B cell (primary cell): ENCODE measurements at regions not wholly inside any gene's neighbourhood (a gene's known extent, or its start where the extent isn't known, plus 50 kb on each side); places are given as distances from the start of the nearest gene placed in this dataset.

ENCODE experiments used
- ATAC-seq: fragments of 200-7000 bp; cut with Tn5 transposase; one replicate; pipeline ENCODE4 v1.10.0; 2021; ENCODE audit warnings: low read depth, mild to moderate bottlenecking, moderate number of reproducible peaks, moderate library complexity
- CTCF ChIA-PET: fragments of 350-600 bp; sonication (Branson Sonifier 250); formaldehyde crosslinking; loops from one replicate; lab custom pipeline; 2021; ENCODE audit warnings: antibody characterized with exemption, inconsistent platforms; lab: Charles Lee
- POLR2A ChIA-PET: fragments of 350-600 bp; sonication (Branson Sonifier 250); formaldehyde crosslinking; loops from one replicate; lab custom pipeline; 2021; ENCODE audit warnings: antibody characterized with exemption; lab: Charles Lee
- DNase-seq: peaks from one replicate; pipeline ENCODE4 v3.0.0; 2013
- H2AFZ ChIP-seq: 2 replicates; pipeline ENCODE4 v1.6.1; 2012; ENCODE audit warnings: mild to moderate bottlenecking, low read depth, low read length; ENCODE audit not compliant: insufficient read depth, poor library complexity, severe bottlenecking
- H3K27ac ChIP-seq, 2 donors: 1 replicate in 1 of 2; 2 replicates in 1 of 2; pipeline ENCODE4 v1.5.1; 2012 to 2013; ENCODE audit warnings: low read length in 2 of 2, mild to moderate bottlenecking in 2 of 2, moderate library complexity in 1 of 2
- H3K27me3 ChIP-seq, 4 experiments: fragments of 200-600 bp in 1 of 4; sonication (generic) in 1 of 4; replicated peaks in 1 of 4; 1 replicate in 2 of 4; 2 replicates in 2 of 4; pipeline versions ENCODE4 v1.6.1 to v1.7.0; 2013 to 2016; ENCODE audit warnings: low read length in 3 of 4, mild to moderate bottlenecking in 2 of 4, mixed read lengths in 1 of 4, moderate library complexity in 1 of 4; ENCODE audit not compliant: insufficient read depth in 4 of 4, control insufficient read depth in 3 of 4; ENCODE audit errors: control extremely low read depth in 1 of 4
- H3K36me3 ChIP-seq, 2 experiments: replicated peaks in 1 of 2; 1 replicate in 1 of 2; 2 replicates in 1 of 2; pipeline versions ENCODE4 v1.6.1 to v1.7.1; 2013; ENCODE audit warnings: low read length in 1 of 2; ENCODE audit not compliant: insufficient read depth in 2 of 2, control insufficient read depth in 1 of 2; ENCODE audit errors: control extremely low read depth in 1 of 2, extremely low read depth in 1 of 2
- H3K4me1 ChIP-seq, 2 donors: fragments of 200-600 bp in 1 of 2; sonication (generic) in 1 of 2; 1 replicate in 1 of 2; 2 replicates in 1 of 2; pipeline versions ENCODE4 v1.5.1 to v1.6.1; 2013 to 2017; ENCODE audit warnings: low read length in 2 of 2; ENCODE audit not compliant: control insufficient read depth in 2 of 2, insufficient read depth in 2 of 2
- H3K4me2 ChIP-seq: replicated peaks from 2 replicates; pipeline ENCODE3; 2012; ENCODE audit warnings: mild to moderate bottlenecking, low read depth, low read length; ENCODE audit not compliant: poor library complexity, severe bottlenecking
- H3K4me3 ChIP-seq, 5 experiments: fragments of 200-600 bp in 1 of 5; sonication (generic) in 1 of 5; 1 replicate in 3 of 5; 2 replicates in 2 of 5; pipeline versions ENCODE4 v1.5.1 to v1.7.0; 2011 to 2016; ENCODE audit warnings: low read length in 4 of 5, mild to moderate bottlenecking in 4 of 5, low read depth in 2 of 5, control low read depth in 1 of 5, moderate library complexity in 1 of 5; ENCODE audit not compliant: insufficient read depth in 1 of 5; ENCODE audit errors: control extremely low read depth in 1 of 5, extremely low read depth in 1 of 5
- H3K79me2 ChIP-seq: fragments of 200-600 bp; sonication (generic); one replicate; pipeline ENCODE4 v1.6.0; 2016; ENCODE audit warnings: low read length; ENCODE audit not compliant: control insufficient read depth, insufficient read depth
- H3K9ac ChIP-seq: fragments of 200-600 bp; sonication (generic); 2 replicates; pipeline ENCODE4 v1.6.1; 2017; ENCODE audit warnings: mild to moderate bottlenecking, low read length, moderate library complexity
- H3K9me3 ChIP-seq, 3 donors: one replicate each; pipeline versions ENCODE4 v1.6.1 to v1.7.1; 2013; ENCODE audit warnings: low read length in 2 of 3; ENCODE audit not compliant: control insufficient read depth in 2 of 3, insufficient read depth in 1 of 3; ENCODE audit errors: control extremely low read depth in 1 of 3
- H4K20me1 ChIP-seq: 2 replicates; pipeline ENCODE4 v1.6.0; 2012; ENCODE audit warnings: mild to moderate bottlenecking, low read length; ENCODE audit not compliant: insufficient read depth, control insufficient read depth, poor library complexity, severe bottlenecking
- H3K27ac Mint-ChIP-seq: one replicate; pipeline ENCODE4 v1.8.0; 2021; ENCODE audit warnings: mixed read lengths
- H3K27me3 Mint-ChIP-seq: one replicate; pipeline ENCODE4 v1.8.0; 2021; ENCODE audit warnings: mixed read lengths
- H3K4me1 Mint-ChIP-seq: one replicate; pipeline ENCODE4 v1.8.0; 2021; ENCODE audit warnings: mixed read lengths
- H3K4me3 Mint-ChIP-seq: one replicate; pipeline ENCODE4 v1.8.0; 2021; ENCODE audit warnings: mixed read lengths
- H3K9me3 Mint-ChIP-seq: one replicate; pipeline ENCODE4 v1.8.0; 2022; ENCODE audit warnings: mixed read lengths; ENCODE audit not compliant: insufficient read depth
- CTCF ChIP-seq: fragments of 200-600 bp; IDR thresholded peaks from one replicate; pipeline ENCODE4 v1.8.0; 2022; ENCODE audit warnings: antibody characterized with exemption, mild to moderate bottlenecking
- EZH2 ChIP-seq: IDR thresholded peaks from 2 replicates; pipeline ENCODE4 v1.6.1; 2012; ENCODE audit warnings: borderline replicate concordance, low read depth, mild to moderate bottlenecking, moderate library complexity, low read length; ENCODE audit not compliant: insufficient read depth, poor library complexity, severe bottlenecking
- WGBS: methylation state at CpG from one replicate; pipeline ENCODE4 v1.1.5; 2013; ENCODE audit warnings: missing lambda C conversion rate; ENCODE audit not compliant: insufficient coverage; 5-methylcytosine and 5-hydroxymethylcytosine counted together
- intact Hi-C: fragments of 100-400 bp; cut with micrococcal nuclease; formaldehyde crosslinking; loops from one replicate; pipeline ENCODE4 v1.10.0; 2022

GRCh38 chr13:63093907-63094469, 1678.3 kb upstream of the PCDH20 start:
- no peak overlapping the region for H3K4me3 ChIP-seq
- H3K27ac ChIP-seq, result no peak overlapping the region
- POLR2A ChIA-PET, result no interaction called here
- no peaks in the 10 kb centered on the region for H3K4me1 ChIP-seq
- no peak for ATAC-seq
- DNase-seq, result no peak
- Mint-ChIP-seq H3K4me1 (no peaks in the 10 kb centered on the region), H3K27ac (no peak overlapping the region), H3K4me3 (no peak overlapping the region), H3K9me3 (no peaks in the 10 kb centered on the region), H3K27me3 (no peaks in the 10 kb centered on the region)
- CTCF ChIA-PET, result no interaction called here
- H3K36me3 ChIP-seq, result no peaks in the 10 kb centered on the region
- no peak overlapping the region for H3K9ac ChIP-seq
- no peaks in the 10 kb centered on the region for H3K27me3 ChIP-seq
- H3K79me2 ChIP-seq, result no peaks in the 10 kb centered on the region
- intact Hi-C loops, result no loop called here
- H2AFZ ChIP-seq, result no peak overlapping the region
- H3K9me3 ChIP-seq, result peaks cover 0 to 1% (median 0%) of the 10 kb centered on the region in 3 donors
- H4K20me1 ChIP-seq, result no peaks in the 10 kb centered on the region
- H3K4me2 ChIP-seq, result no peak overlapping the region
- TF ChIP-seq EZH2, result no peak
- TF ChIP-seq CTCF, result no peak

- Mint-ChIP-seq H3K27me3 (no peaks in the 10 kb centered on the region), H3K4me1 (no peaks in the 10 kb centered on the region), H3K4me3 (no peak overlapping the region), H3K9me3 (no peaks in the 10 kb centered on the region), H3K27ac (no peak overlapping the region)
- ChIA-PET POLR2A (no interaction called here), CTCF (no interaction called here)
- ATAC-seq, result no peak
- no peaks in the 10 kb centered on the region for H3K36me3 ChIP-seq
- no peaks in the 10 kb centered on the region for H3K79me2 ChIP-seq
- peaks cover 0 to 1% (median 0%) of the 10 kb centered on the region in 3 donors for H3K9me3 ChIP-seq
- no peaks in the 10 kb centered on the region for H3K4me1 ChIP-seq
- no peak for DNase-seq
- no peak overlapping the region for H3K27ac ChIP-seq
- TF ChIP-seq EZH2 (no peak), CTCF (no peak)
- no CpG with 5 or more reads among the region's 1 CpG for WGBS
- H3K4me2 ChIP-seq, result no peak overlapping the region
- intact Hi-C loops, result no loop called here
- no peak overlapping the region for H2AFZ ChIP-seq
- H3K9ac ChIP-seq, result no peak overlapping the region
- H3K27me3 ChIP-seq, result no peaks in the 10 kb centered on the region
- no peak overlapping the region for H3K4me3 ChIP-seq
- no peaks in the 10 kb centered on the region for H4K20me1 ChIP-seq
These were observed 1676.8 kb upstream of the PCDH20 start for GRCh38 chr13:63092456-63092855.
